Urinary bladder (tissue), 3 donors: ENCODE measurements at regions not wholly inside any gene's neighbourhood (a gene's known extent, or its start where the extent isn't known, plus 50 kb on each side); places are given as distances from the start of the nearest gene placed in this dataset.
"Not testable (repeated sequence)": the region's sequence is repeated elsewhere in the genome, so short reads cannot be mapped to it uniquely, and the experiment has no call there.

Experiments used
- DNase-seq: peaks from one replicate; pipeline ENCODE4 v3.0.0-alpha.2; 2015; ENCODE audit errors: extremely low spot score
- H3K27ac ChIP-seq: one replicate; pipeline ENCODE4 v1.5.1; 2013; ENCODE audit warnings: low read depth, mild to moderate bottlenecking, moderate library complexity
- H3K36me3 ChIP-seq: one replicate; pipeline ENCODE4 v1.6.1; 2013; ENCODE audit warnings: mild to moderate bottlenecking, moderate library complexity; ENCODE audit not compliant: insufficient read depth
- H3K4me1 ChIP-seq: one replicate; pipeline ENCODE4 v1.6.1; 2013; ENCODE audit warnings: mild to moderate bottlenecking, moderate library complexity; ENCODE audit not compliant: insufficient read depth
- H3K4me3 ChIP-seq: one replicate; pipeline ENCODE4 v1.5.1; 2013; ENCODE audit warnings: low read depth, low read length
- WGBS: extraction: QIAGEN DNeasy Blood & Tissue Kit; methylation state at CpG from one replicate; pipeline ENCODE4 v1.1.7; 2013; 5-methylcytosine and 5-hydroxymethylcytosine counted together
- donor health status: healthy with polysubstance abuse.
- donor health status: healthy.

GRCh38 chr7:3117488-3118231 is 74.0 kb upstream of the CARD11 start:
- H3K4me1 ChIP-seq, result no peaks in the 10 kb centered on the region
- H3K4me3 ChIP-seq, result no peak overlapping the region
- no peak for DNase-seq
- WGBS, result 13% methylated on average over 8 of the region's 8 CpGs
- H3K36me3 ChIP-seq, result no peaks in the 10 kb centered on the region
- H3K27ac ChIP-seq, result no peak overlapping the region

GRCh38 chr7:3119352-3119927 is 75.8 kb upstream of the CARD11 start:
- DNase-seq, H3K4me3 ChIP-seq, H3K4me1 ChIP-seq, H3K36me3 ChIP-seq, H3K27ac ChIP-seq: not testable (repeated sequence)
- 84% methylated on average over 9 of the region's 9 CpGs for WGBS

GRCh38 chr7:3119963-3120362 is 76.3 kb upstream of the CARD11 start:
- WGBS, result 78% methylated on average over 3 of the region's 3 CpGs
- Histone ChIP-seq H3K4me3 (no peak overlapping the region), H3K4me1 (no peaks in the 10 kb centered on the region), H3K36me3 (no peaks in the 10 kb centered on the region), H3K27ac (no peak overlapping the region)
- DNase-seq, result no peak

- H3K4me1 ChIP-seq, result no peaks in the 10 kb centered on the region
- no peak overlapping the region for H3K27ac ChIP-seq
- no peak for DNase-seq
- WGBS, result 88% methylated on average over 3 of the region's 3 CpGs
- no peak overlapping the region for H3K4me3 ChIP-seq
- H3K36me3 ChIP-seq, result no peaks in the 10 kb centered on the region
Measured at GRCh38 chr7:3120513-3120912, 76.8 kb upstream of the CARD11 start.

- Histone ChIP-seq H3K36me3 (no peaks in the 10 kb centered on the region), H3K4me3 (no peak overlapping the region), H3K4me1 (no peaks in the 10 kb centered on the region), H3K27ac (no peak overlapping the region)
- WGBS, result 77% methylated on average over 11 of the region's 11 CpGs
- no peak for DNase-seq
Measured at GRCh38 chr7:3128857-3129490, 85.3 kb upstream of the CARD11 start.

GRCh38 chr7:3133811-3134385 is 90.2 kb upstream of the CARD11 start:
- WGBS, result 75% methylated on average over 8 of the region's 8 CpGs

GRCh38 chr7:3134745-3135144 is 91.1 kb upstream of the CARD11 start:
- Histone ChIP-seq H3K36me3 (no peaks in the 10 kb centered on the region), H3K4me1 (no peaks in the 10 kb centered on the region), H3K4me3 (no peak overlapping the region), H3K27ac (no peak overlapping the region)
- 84% methylated on average over 6 of the region's 6 CpGs for WGBS
- no peak for DNase-seq

More at GRCh38 chr7:3133811-3134385, 90.2 kb upstream of the CARD11 start:
- Histone ChIP-seq H3K4me3 (no peak overlapping the region), H3K27ac (no peak overlapping the region), H3K4me1 (no peaks in the 10 kb centered on the region), H3K36me3 (no peaks in the 10 kb centered on the region)
- no peak for DNase-seq

GRCh38 chr7:3135626-3136025 is 92.0 kb upstream of the CARD11 start:
- WGBS, result 62% methylated on average over 6 of the region's 6 CpGs
- no peak overlapping the region for H3K4me3 ChIP-seq
- no peak for DNase-seq
- no peak overlapping the region for H3K27ac ChIP-seq
- no peaks in the 10 kb centered on the region for H3K36me3 ChIP-seq
- H3K4me1 ChIP-seq, result no peaks in the 10 kb centered on the region

GRCh38 chr7:3138206-3138605 is 94.5 kb upstream of the CARD11 start:
- H3K27ac ChIP-seq, result no peak overlapping the region
- DNase-seq, result no peak
- H3K36me3 ChIP-seq, result no peaks in the 10 kb centered on the region
- no peaks in the 10 kb centered on the region for H3K4me1 ChIP-seq
- 92% methylated on average over 6 of the region's 6 CpGs for WGBS
- no peak overlapping the region for H3K4me3 ChIP-seq

- WGBS, result 65% methylated on average over 6 of the region's 6 CpGs
- H3K27ac ChIP-seq, result no peak overlapping the region
- DNase-seq, result no peak
- H3K36me3 ChIP-seq, result no peaks in the 10 kb centered on the region
- no peaks in the 10 kb centered on the region for H3K4me1 ChIP-seq
- H3K4me3 ChIP-seq, result no peak overlapping the region
Measured at GRCh38 chr7:3138997-3139396, 95.3 kb upstream of the CARD11 start.

- Histone ChIP-seq H3K36me3 (no peaks in the 10 kb centered on the region), H3K27ac (no peak overlapping the region), H3K4me3 (no peak overlapping the region), H3K4me1 (no peaks in the 10 kb centered on the region)
- WGBS, result 66% methylated on average over 6 of the region's 6 CpGs
- no peak for DNase-seq
Measured at GRCh38 chr7:3140834-3141233, 97.2 kb upstream of the CARD11 start.

GRCh38 chr7:3141326-3141725 is 97.7 kb upstream of the CARD11 start:
- 81% methylated on average over 7 of the region's 7 CpGs for WGBS
- no peak overlapping the region for H3K4me3 ChIP-seq
- no peaks in the 10 kb centered on the region for H3K36me3 ChIP-seq
- no peak overlapping the region for H3K27ac ChIP-seq
- no peaks in the 10 kb centered on the region for H3K4me1 ChIP-seq
- DNase-seq, result no peak

- Histone ChIP-seq H3K27ac (no peak overlapping the region), H3K36me3 (no peaks in the 10 kb centered on the region), H3K4me3 (no peak overlapping the region), H3K4me1 (no peaks in the 10 kb centered on the region)
- WGBS, result 20% methylated on average over 7 of the region's 7 CpGs
- DNase-seq, result no peak
Measured at GRCh38 chr7:3143869-3144775, 100.5 kb upstream of the CARD11 start.
